GM13977 (cell line): ENCODE measurements at regions not wholly inside any gene's neighbourhood (a gene's known extent, or its start where the extent isn't known, plus 50 kb on each side); places are given as distances from the start of the nearest gene placed in this dataset.

Experiments used
- DNase-seq: peaks from one replicate; pipeline ENCODE4 v3.0.0; 2012; ENCODE audit warnings: low spot score
- CTCF ChIP-seq: IDR thresholded peaks from 2 replicates; pipeline ENCODE4 v1.5.1; 2012; ENCODE audit warnings: mild to moderate bottlenecking, control low read depth; ENCODE audit not compliant: insufficient read depth; ENCODE audit errors: extremely low read depth, missing control alignments
- in situ Hi-C: fragments of 300-500 bp; cut with MboI; formaldehyde crosslinking; loops from one replicate; pipeline ENCODE4 v1.12.0; 2022; ENCODE audit warnings: low sequenced_read_pairs, low pct_unique_long_range_greater_than_20kb, mixed read lengths, inconsistent platforms; ENCODE audit not compliant: unreplicated experiment

GRCh38 chr2:76675212-76675611 is 847.0 kb downstream of the LRRTM4 start:
- DNase-seq: no peak
- in situ Hi-C loops: no loop called here
- TF ChIP-seq CTCF: no peak

- no peak for TF ChIP-seq CTCF
- in situ Hi-C loops: no loop called here
- DNase-seq: no peak
Measured at GRCh38 chr2:76672798-76673197, 849.4 kb downstream of the LRRTM4 start.

- in situ Hi-C loops: no loop called here
- no peak for TF ChIP-seq CTCF
- no peak for DNase-seq
Measured at GRCh38 chr2:76669966-76670465, 852.2 kb downstream of the LRRTM4 start.

GRCh38 chr2:76668279-76668678 is 853.9 kb downstream of the LRRTM4 start:
- DNase-seq: no peak
- TF ChIP-seq CTCF: no peak
- in situ Hi-C loops: no loop called here

GRCh38 chr2:76667821-76668271 is 854.3 kb downstream of the LRRTM4 start:
- in situ Hi-C loops: no loop called here
- no peak for TF ChIP-seq CTCF
- no peak for DNase-seq

- TF ChIP-seq CTCF: no peak
- in situ Hi-C loops: no loop called here
- DNase-seq: no peak
Measured at GRCh38 chr2:76642129-76642528, 880.0 kb downstream of the LRRTM4 start.

DNA sequence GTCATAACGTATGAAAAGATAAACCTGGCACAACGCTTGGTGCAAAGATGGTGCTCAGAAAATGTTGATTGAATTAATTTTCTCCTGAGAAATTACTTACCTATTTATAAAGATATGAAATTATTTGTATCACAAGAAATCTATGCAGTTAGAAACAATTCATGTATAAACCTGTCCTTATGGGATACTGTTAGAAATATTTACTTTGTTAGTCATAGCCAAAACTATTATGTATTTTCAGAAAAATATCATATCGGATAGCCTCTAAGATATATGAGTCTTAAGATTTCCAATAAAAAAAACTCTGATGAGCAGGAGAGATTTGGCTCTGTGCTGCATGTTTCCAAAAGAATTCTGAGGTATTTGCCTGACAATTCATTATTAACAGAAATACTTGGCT is 880.7 kb downstream of the LRRTM4 start:
- TF ChIP-seq CTCF: no peak
- in situ Hi-C loops: no loop called here

More for the DNA sequence above, 880.7 kb downstream of the LRRTM4 start:
- DNase-seq: no peak
